HEK293 (cell line): ENCODE measurements at regions not wholly inside any gene's neighbourhood (a gene's known extent, or its start where the extent isn't known, plus 50 kb on each side); places are given as distances from the start of the nearest gene placed in this dataset.

Source experiments
- CTCF ChIP-seq: fragments of 450-650 bp; formaldehyde crosslinking; IDR thresholded peaks from 2 replicates; pipeline ENCODE4 v1.5.1; 2016; ENCODE audit warnings: missing biosample characterization, missing genetic modification characterization
- REPIN1 ChIP-seq: fragments of 450-650 bp; formaldehyde crosslinking; IDR thresholded peaks from 2 replicates; pipeline ENCODE4 v1.5.1; 2017; ENCODE audit warnings: missing biosample characterization, missing genetic modification characterization, low read depth
- ZBTB10 ChIP-seq: fragments of 450-650 bp; formaldehyde crosslinking; IDR thresholded peaks from 2 replicates; pipeline ENCODE4 v1.5.1; 2016; ENCODE audit warnings: missing biosample characterization, missing genetic modification characterization
- ZNF239 ChIP-seq: fragments of 450-650 bp; formaldehyde crosslinking; IDR thresholded peaks from 2 replicates; pipeline ENCODE4 v1.5.1; 2016; ENCODE audit warnings: missing biosample characterization, missing genetic modification characterization
- ZNF580 ChIP-seq: fragments of 450-650 bp; formaldehyde crosslinking; IDR thresholded peaks from 2 replicates; pipeline ENCODE4 v1.5.1; 2016; ENCODE audit warnings: missing biosample characterization, missing genetic modification characterization
- ZNF701 ChIP-seq: fragments of 450-650 bp; formaldehyde crosslinking; IDR thresholded peaks from 2 replicates; pipeline ENCODE4 v1.5.1; 2016; ENCODE audit warnings: missing biosample characterization, missing genetic modification characterization

GRCh38 chr13:85638265-85638664 lies 161.0 kb downstream of the SLITRK6 start:
- no peak for TF ChIP-seq CTCF (tag by site-specific recombination)
- no peak for TF ChIP-seq ZNF580 (tag by site-specific recombination)
- TF ChIP-seq ZNF239 (tag by site-specific recombination) = no peak
- TF ChIP-seq ZBTB10 (tag by site-specific recombination) = no peak
- TF ChIP-seq ZNF701 (tag by site-specific recombination) = no peak
- no peak for TF ChIP-seq REPIN1 (tag by site-specific recombination)
